DND-41 (cell line): ENCODE measurements at regions not wholly inside any gene's neighbourhood (a gene's known extent, or its start where the extent isn't known, plus 50 kb on each side); places are given as distances from the start of the nearest gene placed in this dataset.

ENCODE experiments used
- CTCF ChIP-seq: IDR thresholded peaks from 2 replicates; pipeline ENCODE4 v1.5.1; 2012; ENCODE audit warnings: borderline replicate concordance, low read length, moderate library complexity, mild to moderate bottlenecking; ENCODE audit not compliant: poor library complexity, severe bottlenecking; ENCODE audit errors: extremely low read depth
- EZH2 ChIP-seq: IDR thresholded peaks from 3 replicates; pipeline ENCODE4 v1.6.1; 2012; ENCODE audit warnings: borderline replicate concordance, low read depth, mild to moderate bottlenecking, moderate library complexity, low read length, inconsistent platforms; ENCODE audit not compliant: severe bottlenecking

GRCh38 chr5:164921722-164922121 is 1416.3 kb downstream of the MAT2B start:
- TF ChIP-seq EZH2 (no peak), CTCF (no peak)
